IPS-NIHi7 (cell line): ENCODE measurements at regions not wholly inside any gene's neighbourhood (a gene's known extent, or its start where the extent isn't known, plus 50 kb on each side); places are given as distances from the start of the nearest gene placed in this dataset.
"Not testable (repeated sequence)": the region's sequence is repeated elsewhere in the genome, so short reads cannot be mapped to it uniquely, and the experiment has no call there.

Experiments used
- DNase-seq: peaks from one replicate; pipeline ENCODE4 v3.0.0; 2012; ENCODE audit warnings: mixed read lengths; ENCODE audit errors: extremely low spot score

- no peak for DNase-seq
Measured at GRCh38 chr1:99501871-99502270, 144.0 kb upstream of the PALMD start.

DNA sequence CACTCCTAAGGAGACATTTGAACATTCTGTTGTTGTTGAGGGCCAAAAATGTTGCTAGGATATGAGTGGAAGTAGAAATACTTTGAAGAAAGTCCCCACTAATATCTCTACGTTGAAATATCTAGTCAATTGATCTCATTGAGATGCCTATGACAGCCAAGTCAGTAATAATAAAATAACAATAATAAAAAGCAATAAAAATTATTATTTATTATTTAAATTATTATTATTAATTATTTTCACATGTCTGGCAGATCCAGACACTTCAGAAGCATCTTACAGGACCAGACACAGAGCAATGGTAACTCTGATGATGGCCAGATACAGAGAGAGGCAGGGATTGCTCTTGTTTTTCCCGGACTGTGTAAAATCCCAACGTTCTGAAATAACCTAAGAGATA, 143.5 kb upstream of the PALMD start:
- DNase-seq, result no peak

DNA sequence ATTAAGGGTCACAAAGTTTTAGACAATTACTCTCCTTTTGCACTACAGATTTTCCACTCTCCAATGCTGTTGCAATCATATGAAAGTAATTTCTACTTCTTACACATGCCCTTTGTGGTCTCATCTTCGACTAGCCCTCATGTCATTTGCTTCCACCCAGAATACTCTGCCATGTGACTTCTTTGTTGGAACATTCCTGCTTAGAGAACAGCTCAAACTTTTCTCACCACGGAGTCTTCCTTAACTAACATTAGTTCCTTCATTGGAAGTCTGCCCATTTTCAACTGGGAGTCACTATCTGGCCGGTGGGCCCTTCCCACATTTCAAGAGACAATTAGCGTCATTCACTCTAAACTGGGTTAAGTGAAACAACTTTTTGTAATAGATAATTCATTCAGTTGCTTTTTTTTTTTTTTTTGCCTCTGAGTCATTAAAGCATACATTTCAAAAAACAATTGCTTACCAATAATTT, 142.6 kb upstream of the PALMD start:
- DNase-seq, result no peak

DNA sequence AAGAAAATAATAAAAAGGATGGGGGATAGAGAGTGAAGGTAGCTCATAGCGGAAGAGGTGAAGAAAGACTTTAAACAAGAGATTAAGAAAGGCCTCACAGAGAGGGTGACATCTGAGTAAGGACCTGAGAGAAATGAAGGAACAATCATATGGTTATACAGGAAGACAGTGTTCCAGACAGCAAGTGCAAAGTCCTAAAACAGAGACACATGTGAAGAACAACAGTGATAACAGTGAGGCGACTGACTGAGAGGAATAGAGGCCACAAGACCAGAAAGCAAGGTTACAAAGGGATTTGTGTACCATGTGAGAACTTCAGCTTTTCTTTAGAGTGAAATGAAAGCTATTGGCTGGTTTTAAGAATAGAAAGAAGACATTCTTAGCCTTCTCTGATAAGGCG, 141.6 kb upstream of the PALMD start:
- no peak for DNase-seq

DNA sequence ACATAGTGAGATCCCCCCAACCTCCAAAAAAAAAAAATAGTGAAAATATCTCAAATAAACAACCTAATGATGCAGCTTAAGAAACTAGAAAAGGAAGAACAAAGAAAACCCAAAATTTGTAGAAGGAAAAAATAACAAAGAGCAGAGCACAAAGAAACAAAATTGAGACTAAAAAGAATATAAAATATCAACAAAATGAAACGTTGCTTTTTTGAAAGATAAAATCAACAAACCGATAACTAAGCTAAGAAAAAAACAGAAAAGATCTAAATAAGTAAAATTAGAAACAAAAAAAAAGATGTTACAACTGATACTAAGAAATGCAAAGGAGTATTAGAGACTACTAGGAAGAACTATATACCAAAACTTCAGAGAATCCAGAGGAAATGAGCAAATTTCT, 139.3 kb upstream of the PALMD start:
- no peak for DNase-seq

DNA sequence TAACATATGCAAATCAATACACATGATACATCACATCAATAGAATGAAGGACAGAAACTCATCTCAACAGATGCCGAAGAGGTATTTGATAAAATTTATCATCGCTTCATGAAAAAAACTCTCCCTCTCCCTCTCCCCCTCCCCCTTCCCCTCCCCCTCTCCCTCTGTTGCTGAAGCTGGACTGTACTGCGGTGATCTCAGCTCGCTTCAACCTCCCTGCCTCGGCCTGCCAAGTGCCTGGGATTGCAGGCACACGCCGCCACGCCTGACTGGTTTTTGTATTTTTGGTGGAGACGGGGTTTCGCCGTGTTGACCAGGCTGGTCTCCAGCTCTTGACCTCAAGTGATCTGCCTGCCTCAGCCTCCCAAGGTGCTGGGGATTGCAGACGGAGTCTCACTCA, 138.5 kb upstream of the PALMD start:
- DNase-seq, result not testable (repeated sequence)

- no peak for DNase-seq
Measured at GRCh38 chr1:99507906-99508732, 137.8 kb upstream of the PALMD start.

DNA sequence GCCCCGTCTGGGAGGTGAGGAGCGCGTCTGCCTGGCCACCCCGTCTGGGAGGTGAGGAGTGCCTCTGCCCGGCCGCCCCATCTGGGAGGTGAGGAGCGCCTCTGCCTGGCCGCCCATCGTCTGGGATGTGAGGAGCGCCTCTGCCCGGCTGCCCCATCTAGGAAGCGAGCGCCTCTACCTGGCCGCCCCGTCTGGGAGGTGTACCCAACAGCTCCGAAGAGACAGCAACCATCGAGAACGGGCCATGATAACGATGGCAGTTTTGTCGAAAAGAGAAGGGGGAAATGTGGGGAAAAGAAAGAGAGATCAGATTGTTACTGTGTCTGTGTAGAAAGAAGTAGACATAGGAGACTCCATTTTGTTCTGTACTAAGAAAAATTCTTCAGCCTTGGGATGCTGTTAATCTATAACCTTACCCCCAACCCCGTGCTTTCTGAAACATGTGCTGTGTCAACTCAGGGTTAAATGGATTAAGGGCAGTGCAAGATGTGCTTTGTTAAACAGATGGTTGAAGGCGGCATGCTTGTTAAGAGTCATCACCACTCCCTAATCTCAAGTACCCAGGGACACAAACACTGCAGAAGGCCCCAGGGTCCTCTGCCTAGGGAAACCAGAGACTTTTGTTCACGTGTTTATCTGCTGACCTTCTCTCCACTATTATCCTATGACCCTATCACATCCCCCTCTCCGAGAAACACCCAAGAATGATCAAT, 137.0 kb upstream of the PALMD start:
- DNase-seq, result not testable (repeated sequence)

- not testable (repeated sequence) for DNase-seq
Measured at GRCh38 chr1:99514823-99515552, 130.9 kb upstream of the PALMD start.

DNA sequence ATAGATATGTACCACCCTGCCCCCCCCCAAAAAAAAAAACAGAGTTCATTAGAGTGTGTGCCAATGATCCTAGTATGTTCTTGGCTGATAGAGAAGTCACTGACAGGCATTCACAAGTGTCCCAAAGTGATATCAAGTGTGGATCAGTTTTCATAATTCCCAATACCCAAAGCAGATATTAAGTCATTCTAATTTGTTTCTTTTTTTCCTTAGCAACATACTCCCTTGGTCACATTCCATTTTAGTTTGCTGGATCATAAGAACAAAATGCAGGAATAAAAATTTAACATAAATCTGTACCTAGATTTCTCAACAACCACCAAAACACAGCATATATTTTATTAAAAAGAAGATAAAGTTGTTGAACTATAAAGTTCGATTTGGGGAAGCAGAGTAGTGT, 129.8 kb upstream of the PALMD start:
- no peak for DNase-seq

- DNase-seq, result no peak
Measured at GRCh38 chr1:99520121-99520520, 125.8 kb upstream of the PALMD start.

DNA sequence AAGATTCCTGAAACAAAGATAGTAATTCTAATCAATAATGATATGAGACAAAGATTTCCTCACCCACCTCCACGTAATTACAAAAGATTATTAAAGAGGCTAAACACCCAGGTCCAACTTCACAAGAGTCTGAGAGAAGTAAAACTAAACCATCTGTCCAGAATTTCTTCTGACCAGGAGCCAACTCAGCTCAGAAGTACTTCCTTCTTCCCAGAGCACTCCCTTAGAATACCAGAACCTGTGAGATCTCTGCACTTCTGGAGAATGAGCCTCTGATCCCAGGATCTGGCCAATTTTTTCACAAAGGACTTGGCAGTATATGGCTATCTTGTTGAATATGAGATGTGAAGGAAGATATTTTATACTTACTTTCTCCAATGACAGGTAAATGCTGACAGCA, 120.6 kb upstream of the PALMD start:
- DNase-seq, result no peak

GRCh38 chr1:99527078-99527477, 118.8 kb upstream of the PALMD start:
- no peak for DNase-seq

DNA sequence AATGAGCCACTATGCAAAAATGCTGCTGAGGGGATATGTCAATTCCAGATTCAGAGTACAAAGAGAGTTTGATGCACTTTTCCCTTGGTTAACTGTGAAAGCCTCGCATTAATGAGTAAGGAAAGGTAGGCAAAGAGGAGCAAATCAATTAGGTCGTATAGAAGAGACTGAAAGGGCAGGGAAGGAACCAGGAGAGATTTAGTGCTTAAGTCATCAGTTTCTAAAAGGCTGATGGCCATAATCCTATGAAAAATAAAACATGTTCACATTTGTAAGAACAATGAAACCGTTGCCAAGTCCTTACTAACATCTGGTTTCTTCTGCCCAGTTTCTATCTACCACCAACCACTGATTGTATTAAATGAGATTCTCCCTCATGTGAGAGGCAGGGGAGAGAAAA, 118.4 kb upstream of the PALMD start:
- DNase-seq, result no peak

DNA sequence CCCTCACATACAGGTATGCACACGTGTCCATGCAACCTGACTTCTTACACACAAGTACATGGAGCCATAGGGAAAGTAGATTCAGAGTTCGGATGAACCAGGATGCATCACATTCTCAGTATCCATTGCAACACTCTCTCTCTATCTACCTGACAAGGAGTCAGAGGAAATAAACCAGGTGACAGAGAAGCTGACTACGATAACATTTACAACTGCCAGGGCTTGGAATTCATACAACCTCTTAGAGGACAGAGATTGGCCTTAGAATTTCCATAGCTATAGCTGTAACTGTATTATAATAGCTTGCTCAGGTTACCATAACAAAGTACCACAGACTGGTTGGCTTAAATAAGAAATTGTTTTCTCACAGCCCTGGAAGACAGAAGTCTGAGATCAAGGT, 116.9 kb upstream of the PALMD start:
- no peak for DNase-seq

GRCh38 chr1:99531578-99532275, 114.2 kb upstream of the PALMD start:
- no peak for DNase-seq

DNA sequence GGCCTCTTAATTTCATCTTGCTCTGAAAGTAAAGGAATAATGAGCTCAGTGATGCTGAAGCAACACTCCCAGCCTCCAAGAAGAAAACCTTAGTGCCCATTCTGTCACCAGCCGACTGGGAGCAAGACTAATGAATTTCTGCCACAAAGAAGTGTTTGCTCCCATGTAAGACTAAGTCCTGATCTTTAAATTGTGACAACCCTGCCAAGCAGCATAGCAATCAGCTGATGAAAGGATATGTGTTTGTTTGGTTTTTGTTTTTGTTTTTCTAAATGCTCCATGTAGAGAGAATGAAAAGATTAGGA, 113.7 kb upstream of the PALMD start:
- DNase-seq, result no peak

GRCh38 chr1:99533909-99534637, 111.8 kb upstream of the PALMD start:
- DNase-seq, result no peak

DNA sequence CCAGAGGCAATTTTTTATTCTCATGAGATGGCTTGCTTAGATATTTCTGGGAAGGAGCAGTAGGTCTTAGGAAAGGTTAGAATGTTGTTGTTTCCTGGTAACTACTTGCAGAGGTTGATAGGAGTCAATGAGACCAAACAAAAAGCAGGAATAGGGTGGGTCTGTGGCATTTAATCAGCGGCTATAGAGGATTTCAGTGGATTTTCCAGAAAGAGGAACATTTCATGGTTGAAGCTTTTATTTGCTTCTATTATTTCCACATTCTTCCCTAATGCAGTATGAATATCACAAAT, 111.3 kb upstream of the PALMD start:
- no peak for DNase-seq

DNA sequence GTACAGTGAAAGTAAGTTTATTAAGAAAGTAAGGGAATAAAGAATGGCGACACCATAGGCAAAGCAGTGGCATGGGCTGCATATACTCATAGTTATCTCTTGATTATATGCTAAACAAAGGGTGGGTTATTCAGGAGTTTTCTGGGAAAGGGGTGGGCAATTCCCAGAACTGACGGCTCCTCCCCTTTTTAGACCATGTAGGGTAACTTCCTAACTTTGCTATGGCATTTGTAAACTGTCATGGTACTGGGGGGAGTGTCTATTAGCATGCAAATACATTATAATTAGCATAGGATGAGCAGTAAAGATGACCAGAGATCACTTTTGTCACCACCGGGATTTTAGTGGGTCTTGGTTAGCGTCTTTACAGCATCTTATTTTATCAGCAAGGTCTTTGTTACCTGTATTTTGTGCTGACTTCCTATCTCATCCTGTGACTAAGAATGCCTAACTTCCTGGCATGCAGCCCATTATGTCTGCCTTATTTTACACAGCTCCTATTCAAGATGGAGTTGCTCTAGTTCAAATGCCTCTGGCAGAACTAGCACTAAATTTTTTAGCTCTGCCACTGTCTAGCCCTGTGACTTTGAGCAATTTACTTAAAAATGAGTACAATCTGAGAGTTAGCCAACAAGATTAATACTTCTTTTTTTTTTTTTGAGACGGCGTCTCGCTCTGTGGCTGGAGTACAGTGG, 110.3 kb upstream of the PALMD start:
- DNase-seq, result no peak
